RWPE2 (cell line): ENCODE measurements at regions not wholly inside any gene's neighbourhood (a gene's known extent, or its start where the extent isn't known, plus 50 kb on each side); places are given as distances from the start of the nearest gene placed in this dataset.

ENCODE experiments used
- ATAC-seq: fragments of 200-7000 bp; cut with Tn5 transposase; 3 replicates; pipeline ENCODE4 v1.9.1; 2021; ENCODE audit warnings: low read depth
- DNase-seq: peaks from one replicate; pipeline ENCODE4 v3.0.0-alpha.2; 2020; ENCODE audit warnings: low spot score
- H3K27ac ChIP-seq: fragments of 450-650 bp; 2 replicates; pipeline ENCODE4 v1.5.1; 2017; ENCODE audit warnings: mild to moderate bottlenecking; ENCODE audit not compliant: poor library complexity, severe bottlenecking
- H3K27me3 ChIP-seq: fragments of 250-450 bp; sonication (Bioruptor Pico); 2 replicates; pipeline ENCODE4 v1.5.1; 2021; ENCODE audit warnings: mild to moderate bottlenecking, moderate library complexity; ENCODE audit not compliant: insufficient read depth, poor library complexity, severe bottlenecking
- H3K36me3 ChIP-seq: fragments of 250-450 bp; sonication (Bioruptor Pico); 2 replicates; pipeline ENCODE4 v1.5.1; 2020; ENCODE audit warnings: low read depth, mild to moderate bottlenecking, moderate library complexity
- H3K4me1 ChIP-seq: fragments of 250-450 bp; sonication (Bioruptor Pico); 2 replicates; pipeline ENCODE4 v1.5.1; 2021; ENCODE audit warnings: mild to moderate bottlenecking, moderate library complexity; ENCODE audit not compliant: insufficient read depth, poor library complexity, severe bottlenecking
- H3K4me3 ChIP-seq: fragments of 250-450 bp; sonication (Bioruptor Pico); 2 replicates; pipeline ENCODE4 v1.5.1; 2021; ENCODE audit warnings: mild to moderate bottlenecking, moderate library complexity; ENCODE audit not compliant: severe bottlenecking
- H3K9me3 ChIP-seq: fragments of 250-450 bp; sonication (Bioruptor Pico); 2 replicates; pipeline ENCODE4 v1.5.1; 2021; ENCODE audit warnings: mild to moderate bottlenecking, moderate library complexity; ENCODE audit not compliant: severe bottlenecking
- CTCF ChIP-seq: fragments of 450-650 bp; IDR thresholded peaks from one replicate; pipeline ENCODE4 v1.5.1; 2017; ENCODE audit warnings: mild to moderate bottlenecking, moderate library complexity; ENCODE audit not compliant: poor library complexity, severe bottlenecking

GRCh38 chr11:115676768-115677167, 172.6 kb upstream of the CADM1 start:
- no peaks in the 10 kb centered on the region for H3K36me3 ChIP-seq
- ATAC-seq = peak; percentile 36; the same call in 1 of the 3 replicates
- H3K4me1 ChIP-seq = no peaks in the 10 kb centered on the region
- no peak overlapping the region for H3K4me3 ChIP-seq
- H3K27me3 ChIP-seq = no peaks in the 10 kb centered on the region
- H3K27ac ChIP-seq = no peak overlapping the region
- no peak for TF ChIP-seq CTCF
- no peaks in the 10 kb centered on the region for H3K9me3 ChIP-seq
- DNase-seq = no peak

- DNase-seq (no peak), ATAC-seq (no peak)
- H3K27me3 ChIP-seq = no peaks in the 10 kb centered on the region
- no peaks in the 10 kb centered on the region for H3K4me1 ChIP-seq
- H3K36me3 ChIP-seq = no peaks in the 10 kb centered on the region
- no peak overlapping the region for H3K27ac ChIP-seq
- H3K9me3 ChIP-seq = no peaks in the 10 kb centered on the region
- no peak overlapping the region for H3K4me3 ChIP-seq
- no peak for TF ChIP-seq CTCF
Measured at GRCh38 chr11:115676206-115676605, 172.0 kb upstream of the CADM1 start.

- TF ChIP-seq CTCF = no peak
- ATAC-seq (no peak), DNase-seq (no peak)
Measured at GRCh38 chr11:115674937-115675544, 170.8 kb upstream of the CADM1 start.

GRCh38 chr11:115674176-115674936, 170.1 kb upstream of the CADM1 start:
- no peak for DNase-seq
- no peaks in the 10 kb centered on the region for H3K36me3 ChIP-seq
- TF ChIP-seq CTCF = no peak
- no peaks in the 10 kb centered on the region for H3K9me3 ChIP-seq
- H3K27ac ChIP-seq = no peak overlapping the region
- H3K4me1 ChIP-seq = no peaks in the 10 kb centered on the region
- no peaks in the 10 kb centered on the region for H3K27me3 ChIP-seq
- ATAC-seq = no peak
- no peak overlapping the region for H3K4me3 ChIP-seq

More at GRCh38 chr11:115674937-115675544, 170.8 kb upstream of the CADM1 start:
- no peaks in the 10 kb centered on the region for H3K4me1 ChIP-seq
- H3K27ac ChIP-seq = no peak overlapping the region
- no peaks in the 10 kb centered on the region for H3K36me3 ChIP-seq
- no peaks in the 10 kb centered on the region for H3K9me3 ChIP-seq
- H3K4me3 ChIP-seq = no peak overlapping the region
- H3K27me3 ChIP-seq = no peaks in the 10 kb centered on the region

- H3K27me3 ChIP-seq = no peaks in the 10 kb centered on the region
- DNase-seq (no peak), ATAC-seq (no peak)
- H3K27ac ChIP-seq = no peak overlapping the region
- H3K4me1 ChIP-seq = no peaks in the 10 kb centered on the region
- no peak overlapping the region for H3K4me3 ChIP-seq
- no peaks in the 10 kb centered on the region for H3K9me3 ChIP-seq
- H3K36me3 ChIP-seq = no peaks in the 10 kb centered on the region
- TF ChIP-seq CTCF = no peak
Measured at GRCh38 chr11:115673720-115674119, 169.5 kb upstream of the CADM1 start.
